SJSA1 (cell line): ENCODE measurements at regions not wholly inside any gene's neighbourhood (a gene's known extent, or its start where the extent isn't known, plus 50 kb on each side); places are given as distances from the start of the nearest gene placed in this dataset.

Experiments used
- DNase-seq, 2 experiments: peaks; one replicate each; pipeline ENCODE4 v3.0.0-alpha.2; 2015 to 2020; ENCODE audit warnings: low spot score in 2 of 2, low read depth in 1 of 2
- H3K27ac ChIP-seq: fragments of 250-450 bp; sonication (Bioruptor Pico); 2 replicates; pipeline ENCODE4 v1.5.1; 2020; ENCODE audit warnings: mild to moderate bottlenecking, moderate library complexity
- H3K27me3 ChIP-seq: fragments of 250-450 bp; sonication (Bioruptor Pico); replicated peaks from 2 replicates; pipeline ENCODE4 v1.5.1; 2020; ENCODE audit warnings: mild to moderate bottlenecking, moderate library complexity
- H3K36me3 ChIP-seq: fragments of 250-450 bp; sonication (Bioruptor Pico); 2 replicates; pipeline ENCODE4 v1.5.1; 2020; ENCODE audit warnings: mild to moderate bottlenecking
- H3K4me1 ChIP-seq: fragments of 250-450 bp; sonication (Bioruptor Pico); replicated peaks from 2 replicates; pipeline ENCODE4 v1.6.1; 2021; ENCODE audit warnings: mild to moderate bottlenecking
- H3K4me3 ChIP-seq: fragments of 250-450 bp; sonication (Bioruptor Pico); 2 replicates; pipeline ENCODE4 v1.5.1; 2020; ENCODE audit warnings: mild to moderate bottlenecking
- H3K9me3 ChIP-seq: fragments of 250-450 bp; sonication (Bioruptor Pico); replicated peaks from 2 replicates; pipeline ENCODE4 v1.5.1; 2020; ENCODE audit warnings: mild to moderate bottlenecking

- H3K9me3 ChIP-seq: no peaks in the 10 kb centered on the region
- no peaks in the 10 kb centered on the region for H3K36me3 ChIP-seq
- DNase-seq: no peak
- no peak overlapping the region for H3K27ac ChIP-seq
- 0 out of 2 replicates have a peak, but pooled peaks cover 5% of the 10 kb centered on the region for H3K4me1 ChIP-seq
- H3K4me3 ChIP-seq: no peak overlapping the region
- no peaks in the 10 kb centered on the region for H3K27me3 ChIP-seq
These were observed 1392.9 kb downstream of the EFNB2 start for GRCh38 chr13:105142556-105142955.

DNA sequence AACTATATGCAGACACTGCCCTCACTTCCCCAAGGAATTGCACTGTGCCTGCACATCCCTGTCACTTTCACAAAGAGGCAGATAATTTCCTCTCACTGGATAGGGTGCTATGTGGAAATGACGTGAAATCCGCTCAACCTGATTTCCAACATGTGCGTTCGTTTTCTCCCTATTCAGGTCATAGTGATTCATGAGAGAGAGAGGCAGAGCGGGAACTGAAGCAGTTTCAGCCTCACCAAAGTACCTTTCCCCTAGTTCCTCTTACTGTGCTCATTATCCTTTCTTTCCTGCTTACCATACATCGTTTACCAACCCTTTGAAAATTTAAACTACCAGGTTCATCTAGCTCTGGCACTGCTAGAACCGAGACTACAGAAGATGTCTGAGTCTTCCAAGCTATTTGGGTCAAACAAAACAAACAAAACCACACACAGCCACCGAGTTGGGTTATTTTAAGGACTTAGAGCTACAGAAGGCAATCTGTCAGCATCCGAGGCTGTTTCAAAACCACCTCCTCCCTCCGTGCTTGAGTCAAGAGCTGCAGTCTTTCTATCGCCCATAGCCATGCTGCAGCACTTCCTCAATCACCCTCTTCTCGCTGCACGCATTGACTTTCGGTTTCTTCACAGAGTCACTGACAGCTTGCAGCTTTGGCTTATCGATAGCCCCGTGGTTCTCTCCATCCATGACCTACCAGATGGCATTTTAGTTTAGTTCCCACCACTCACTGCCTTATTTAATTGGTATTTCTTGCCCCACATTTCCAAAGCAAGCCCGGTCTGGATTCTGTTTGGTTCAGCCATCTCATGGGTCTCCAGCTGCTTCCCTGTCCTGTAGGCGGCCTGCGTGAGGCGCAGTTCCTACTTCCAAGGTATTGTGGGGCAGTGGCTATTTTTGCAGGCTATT lies 1395.8 kb downstream of the EFNB2 start:
- Histone ChIP-seq H3K27me3 (no peaks in the 10 kb centered on the region), H3K4me3 (peak overlapping the region; percentile 49), H3K36me3 (no peaks in the 10 kb centered on the region), H3K9me3 (no peaks in the 10 kb centered on the region), H3K4me1 (0 out of 2 replicates have a peak, but pooled peaks cover 5% of the 10 kb centered on the region), H3K27ac (peak overlapping the region; percentile 21)
- DNase-seq: peak; percentile 68 to 83

DNA sequence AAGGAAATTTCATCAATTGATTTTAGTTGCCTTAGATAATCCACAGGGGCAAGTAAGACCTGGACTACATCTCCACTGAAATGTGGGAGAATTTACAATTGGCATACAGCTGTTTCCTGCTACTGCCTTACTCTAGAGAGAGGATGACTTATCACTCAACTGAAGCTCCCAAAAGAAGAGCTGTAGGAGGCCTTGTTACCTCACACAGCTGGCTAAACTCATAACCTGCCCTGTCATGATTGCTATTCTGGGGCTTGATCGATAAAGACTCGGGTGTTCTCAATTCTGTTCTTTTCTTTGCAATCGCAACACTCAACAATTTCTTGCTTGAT lies 1396.4 kb downstream of the EFNB2 start:
- no peak for DNase-seq
- Histone ChIP-seq H3K4me3 (no peak overlapping the region), H3K36me3 (no peaks in the 10 kb centered on the region), H3K27ac (no peak overlapping the region), H3K9me3 (no peaks in the 10 kb centered on the region), H3K27me3 (no peaks in the 10 kb centered on the region), H3K4me1 (0 out of 2 replicates have a peak, but pooled peaks cover 5% of the 10 kb centered on the region)

- Histone ChIP-seq H3K27me3 (no peaks in the 10 kb centered on the region), H3K4me3 (no peak overlapping the region), H3K27ac (no peak overlapping the region), H3K36me3 (no peaks in the 10 kb centered on the region), H3K9me3 (no peaks in the 10 kb centered on the region), H3K4me1 (0 out of 2 replicates have a peak, but pooled peaks cover 5% of the 10 kb centered on the region)
- DNase-seq: no peak
These were observed 1399.4 kb downstream of the EFNB2 start for GRCh38 chr13:105135852-105136615.

GRCh38 chr13:105127732-105128131 lies 1407.7 kb downstream of the EFNB2 start:
- Histone ChIP-seq H3K9me3 (no peaks in the 10 kb centered on the region), H3K27me3 (peaks cover 3% of the 10 kb centered on the region; the same call in 1 of the 2 replicates), H3K36me3 (no peaks in the 10 kb centered on the region), H3K4me3 (no peak overlapping the region), H3K4me1 (no peaks in the 10 kb centered on the region), H3K27ac (no peak overlapping the region)
- no peak for DNase-seq

- no peak overlapping the region for H3K4me3 ChIP-seq
- H3K36me3 ChIP-seq: no peaks in the 10 kb centered on the region
- H3K27ac ChIP-seq: no peak overlapping the region
- DNase-seq: no peak
- H3K9me3 ChIP-seq: no peaks in the 10 kb centered on the region
- no peaks in the 10 kb centered on the region for H3K27me3 ChIP-seq
- no peaks in the 10 kb centered on the region for H3K4me1 ChIP-seq
These were observed 1414.2 kb downstream of the EFNB2 start for GRCh38 chr13:105121221-105121620.

DNA sequence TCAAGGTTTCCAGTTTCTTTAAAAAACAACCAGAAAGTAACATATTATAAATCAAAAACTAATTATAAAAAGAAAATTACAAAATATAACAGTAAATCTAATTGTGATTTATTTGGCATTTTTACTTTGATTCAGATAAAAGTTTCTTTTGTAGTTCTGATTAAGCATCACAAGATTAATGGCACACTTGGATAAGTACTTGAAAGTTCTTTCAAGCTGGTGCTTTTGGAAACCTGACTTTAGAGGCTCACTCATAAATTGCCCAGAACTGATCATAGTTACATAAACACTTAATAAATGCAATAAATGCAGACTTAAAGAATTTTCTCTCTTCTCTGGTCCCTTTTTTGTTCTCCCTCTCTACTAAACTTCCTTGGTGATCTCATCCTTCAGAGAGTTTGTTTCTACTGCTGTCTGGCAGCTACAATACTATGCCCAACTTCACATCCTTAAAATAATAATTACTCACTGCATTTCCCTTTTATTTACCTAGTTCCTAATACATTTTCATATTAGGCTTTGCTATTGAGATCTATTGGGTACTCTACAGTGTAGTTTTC lies 1417.0 kb downstream of the EFNB2 start:
- H3K27me3 ChIP-seq: no peaks in the 10 kb centered on the region
- no peaks in the 10 kb centered on the region for H3K36me3 ChIP-seq
- no peak overlapping the region for H3K27ac ChIP-seq
- H3K4me1 ChIP-seq: no peaks in the 10 kb centered on the region
- H3K4me3 ChIP-seq: no peak overlapping the region
- DNase-seq: no peak
- no peaks in the 10 kb centered on the region for H3K9me3 ChIP-seq

DNA sequence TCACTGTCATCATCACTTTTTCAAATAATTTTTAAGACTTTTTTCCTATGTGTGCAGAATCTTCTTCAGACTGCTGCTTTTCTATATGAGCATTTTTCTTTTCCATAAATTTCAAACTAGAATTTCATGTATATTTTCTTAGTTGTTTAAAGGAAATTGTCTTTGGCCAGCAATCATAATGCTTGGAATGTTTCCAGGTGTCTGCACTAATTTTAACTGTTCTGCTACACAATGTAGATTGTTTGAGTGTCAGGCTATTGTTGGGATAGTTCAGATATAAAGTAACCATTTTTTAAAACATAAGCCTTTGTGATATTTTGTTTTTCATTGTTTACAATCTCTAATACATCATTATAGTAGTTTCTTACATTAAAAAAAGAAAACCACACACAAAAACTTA lies 1418.5 kb downstream of the EFNB2 start:
- Histone ChIP-seq H3K4me3 (no peak overlapping the region), H3K27ac (no peak overlapping the region), H3K27me3 (no peaks in the 10 kb centered on the region), H3K9me3 (no peaks in the 10 kb centered on the region), H3K4me1 (no peaks in the 10 kb centered on the region), H3K36me3 (no peaks in the 10 kb centered on the region)
- DNase-seq: no peak

- Histone ChIP-seq H3K27ac (no peak overlapping the region), H3K9me3 (no peaks in the 10 kb centered on the region), H3K36me3 (no peaks in the 10 kb centered on the region), H3K4me3 (no peak overlapping the region), H3K4me1 (no peaks in the 10 kb centered on the region), H3K27me3 (no peaks in the 10 kb centered on the region; the same call in 1 of the 2 replicates)
- no peak for DNase-seq
These were observed 1422.9 kb downstream of the EFNB2 start for GRCh38 chr13:105112561-105112960.

- DNase-seq: no peak
- no peaks in the 10 kb centered on the region; the same call in 1 of the 2 replicates for H3K27me3 ChIP-seq
- H3K9me3 ChIP-seq: no peaks in the 10 kb centered on the region
- no peaks in the 10 kb centered on the region for H3K4me1 ChIP-seq
- no peak overlapping the region for H3K4me3 ChIP-seq
- no peak overlapping the region for H3K27ac ChIP-seq
- no peaks in the 10 kb centered on the region for H3K36me3 ChIP-seq
These were observed 1427.7 kb downstream of the EFNB2 start for GRCh38 chr13:105107781-105108180.

GRCh38 chr13:105105471-105105870 lies 1430.0 kb downstream of the EFNB2 start:
- no peaks in the 10 kb centered on the region; the same call in 1 of the 2 replicates for H3K27me3 ChIP-seq
- no peaks in the 10 kb centered on the region for H3K36me3 ChIP-seq
- no peak for DNase-seq

DNA sequence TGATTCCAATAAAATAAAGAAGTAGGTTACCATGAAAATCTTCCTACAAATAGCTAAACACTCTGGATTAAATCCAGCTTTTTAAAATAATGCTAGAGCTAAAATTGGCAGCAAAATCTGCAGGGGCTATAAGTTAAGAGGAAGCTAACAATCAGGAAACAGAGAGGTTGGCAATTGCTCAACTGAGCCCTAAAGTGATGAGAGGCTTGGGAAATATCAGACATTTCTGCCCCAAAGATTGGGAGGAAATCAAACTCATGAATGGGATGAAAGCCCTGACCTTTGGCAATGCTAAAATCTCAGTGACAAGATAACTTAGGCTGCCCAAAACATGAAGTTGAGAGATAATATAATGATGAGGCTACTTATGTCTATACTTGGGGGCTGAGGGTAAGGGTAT lies 1437.9 kb downstream of the EFNB2 start:
- no peaks in the 10 kb centered on the region for H3K4me1 ChIP-seq
- no peak overlapping the region for H3K4me3 ChIP-seq
- H3K27ac ChIP-seq: no peak overlapping the region
- no peaks in the 10 kb centered on the region for H3K36me3 ChIP-seq
- H3K9me3 ChIP-seq: no peaks in the 10 kb centered on the region
- H3K27me3 ChIP-seq: no peaks in the 10 kb centered on the region; the same call in 1 of the 2 replicates
- DNase-seq: no peak

More at GRCh38 chr13:105105471-105105870, 1430.0 kb downstream of the EFNB2 start:
- H3K9me3 ChIP-seq: no peaks in the 10 kb centered on the region
- no peak overlapping the region for H3K4me3 ChIP-seq
- no peak overlapping the region for H3K27ac ChIP-seq
- H3K4me1 ChIP-seq: no peaks in the 10 kb centered on the region

GRCh38 chr13:105089858-105090643 lies 1445.4 kb downstream of the EFNB2 start:
- Histone ChIP-seq H3K9me3 (no peaks in the 10 kb centered on the region), H3K27me3 (no peaks in the 10 kb centered on the region; the same call in 1 of the 2 replicates), H3K36me3 (no peaks in the 10 kb centered on the region), H3K27ac (no peak overlapping the region), H3K4me3 (no peak overlapping the region), H3K4me1 (no peaks in the 10 kb centered on the region)
- no peak for DNase-seq
